Stimulated activated CD4-positive, alpha-beta T cell treated with anti-CD3 and anti-CD28 coated beads, TNF-alpha, amount 100 ng/mL, for 48 hours (primary cell): ENCODE measurements at regions not wholly inside any gene's neighbourhood (a gene's known extent, or its start where the extent isn't known, plus 50 kb on each side); places are given as distances from the start of the nearest gene placed in this dataset.
"Not testable (repeated sequence)": the region's sequence is repeated elsewhere in the genome, so short reads cannot be mapped to it uniquely, and the experiment has no call there.

Source experiments
- DNase-seq, 3 donors: peaks; one replicate each; pipeline ENCODE4 v3.0.0-alpha.2; 2020; ENCODE audit warnings: low read depth in 3 of 3

DNA sequence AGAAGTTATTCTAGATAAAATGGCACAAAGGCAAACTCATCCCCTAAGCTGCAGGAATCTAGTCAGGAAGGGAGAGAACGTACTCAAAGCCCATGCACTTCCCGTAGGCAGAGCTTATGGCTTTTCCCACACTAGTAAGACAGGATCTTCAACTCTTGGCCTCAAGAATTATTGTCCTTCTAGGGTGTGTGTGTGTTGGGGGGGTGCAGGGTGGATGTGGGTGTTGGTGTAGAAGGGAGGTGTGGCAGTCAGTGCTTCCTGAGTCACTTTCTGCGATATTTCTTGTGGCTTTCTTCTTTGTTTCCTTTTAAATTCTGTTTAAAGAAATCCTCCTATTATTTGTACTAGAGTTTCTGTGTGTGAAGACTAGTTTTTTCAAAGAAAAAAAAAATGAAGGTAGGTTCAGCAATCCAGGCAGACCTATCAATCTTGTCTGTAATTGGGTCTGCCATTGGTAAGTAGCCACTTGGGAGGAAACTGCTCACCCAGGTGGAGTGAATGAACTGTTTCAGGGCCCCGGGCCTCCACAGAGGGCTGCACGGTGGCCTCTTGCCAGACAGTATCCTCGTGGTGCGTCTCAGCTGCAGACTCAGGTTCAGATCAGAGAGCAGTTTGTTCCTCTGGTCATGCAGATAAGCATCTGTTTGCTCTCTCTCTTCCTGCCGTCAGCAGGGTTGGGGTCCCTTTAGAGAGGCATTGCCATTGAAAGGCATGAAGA is 131.9 kb downstream of the NPR3 start:
- DNase-seq = no peak

DNA sequence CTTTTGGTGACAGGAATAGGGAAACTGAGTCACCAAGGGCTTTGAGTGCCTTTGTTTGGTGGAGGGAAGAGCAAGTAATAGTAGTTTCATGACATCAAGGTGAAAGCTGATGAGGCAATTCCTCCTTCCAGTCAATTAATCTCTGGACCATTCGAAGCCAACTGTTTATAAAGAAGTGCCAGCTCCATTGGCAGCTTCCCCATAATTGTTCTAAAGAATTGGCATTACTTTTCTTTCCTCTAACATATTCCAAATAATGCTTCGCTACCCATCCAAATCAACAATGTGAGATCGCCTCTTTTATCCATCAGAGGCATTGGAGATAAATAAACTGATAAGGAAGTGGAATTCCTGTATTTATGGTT is 132.4 kb downstream of the NPR3 start:
- no peak for DNase-seq

DNA sequence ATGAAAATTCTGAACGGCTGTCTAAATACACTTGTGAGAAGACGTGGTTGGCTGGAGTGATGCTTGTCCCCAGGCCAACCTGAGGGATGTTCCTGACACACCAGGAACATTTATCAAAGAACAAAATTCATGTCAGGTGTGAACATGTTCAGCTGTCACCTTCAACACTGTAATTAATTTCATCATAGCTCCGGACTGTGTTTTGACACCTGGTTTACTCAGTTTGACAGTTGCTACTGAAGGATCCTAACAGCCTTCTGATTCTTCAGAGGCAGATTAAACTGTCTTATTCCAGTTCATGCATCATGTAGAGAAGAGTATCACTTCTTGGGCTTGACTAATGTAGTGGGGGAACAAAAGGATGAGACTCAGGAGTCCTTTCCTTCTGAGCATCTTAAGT is 134.1 kb downstream of the NPR3 start:
- DNase-seq = no peak

DNA sequence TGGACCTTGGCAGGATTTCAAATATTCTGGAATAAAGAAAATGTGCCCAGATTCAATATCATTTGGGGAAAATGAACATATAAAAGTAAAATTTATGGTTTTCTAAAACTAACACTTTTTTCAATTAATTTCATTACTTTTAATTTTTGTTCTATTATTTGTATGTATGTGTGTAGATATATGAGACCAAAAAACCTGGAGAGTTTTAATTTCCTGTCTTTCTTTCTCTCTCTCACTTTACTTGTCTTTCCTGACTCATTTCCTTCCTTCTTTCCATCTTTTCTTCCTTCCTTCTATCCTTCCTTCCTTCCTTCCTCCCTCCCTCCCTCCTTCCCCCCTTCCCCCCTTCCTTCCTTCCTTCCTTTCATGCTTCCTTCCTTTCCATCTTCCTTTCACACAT is 137.0 kb downstream of the NPR3 start:
- no peak for DNase-seq

DNA sequence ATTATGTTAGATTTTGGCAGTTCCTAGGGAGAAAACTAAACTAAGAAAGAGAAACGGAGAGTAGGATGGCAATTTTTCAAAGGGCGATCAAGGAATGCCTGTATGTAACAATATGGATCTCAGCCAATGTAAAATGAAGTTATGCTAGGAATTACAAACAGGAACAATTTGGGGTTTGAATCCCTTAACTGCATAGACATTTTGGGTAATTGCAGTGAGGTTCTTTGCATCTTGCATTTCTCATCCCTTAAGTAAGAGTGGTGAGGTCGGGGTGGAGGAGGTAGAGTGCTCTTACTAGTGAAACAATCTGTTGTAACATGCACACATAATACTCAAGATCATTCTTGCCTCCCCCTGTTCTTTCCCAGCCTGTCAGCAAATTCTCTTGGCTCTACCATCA is 137.6 kb downstream of the NPR3 start:
- no peak for DNase-seq

DNA sequence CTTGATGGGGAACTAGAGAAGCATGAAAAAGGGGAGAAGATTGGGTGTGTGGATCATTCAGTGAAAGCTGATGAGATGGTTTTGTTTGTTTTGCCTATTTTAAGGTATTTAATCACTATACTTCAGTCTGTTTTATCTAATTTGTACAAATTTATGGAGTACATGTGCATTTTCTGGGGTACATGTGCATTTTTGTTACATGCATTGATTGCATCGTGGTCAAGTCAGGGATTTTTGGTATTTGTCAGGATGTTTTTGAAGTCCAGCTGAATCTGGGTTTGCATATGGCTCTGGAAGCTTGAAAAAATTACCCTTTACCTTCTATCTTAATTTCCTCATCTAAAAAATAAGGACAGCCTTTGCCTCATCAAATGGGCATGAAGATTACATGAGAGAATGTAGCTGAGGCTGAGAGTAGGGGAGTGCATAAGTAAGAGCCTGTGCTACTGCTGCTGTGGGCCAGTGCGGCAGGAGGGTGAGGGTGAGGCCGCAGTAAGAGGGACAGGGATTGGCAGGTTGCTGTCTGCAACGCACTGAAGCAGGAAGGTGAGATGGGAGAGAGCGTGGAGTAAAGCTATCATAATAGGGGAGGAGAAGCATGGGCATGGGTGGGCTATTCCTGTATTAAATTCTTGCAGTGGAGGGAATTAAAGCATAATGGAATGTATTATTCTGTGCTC is 139.8 kb downstream of the NPR3 start:
- DNase-seq = no peak

DNA sequence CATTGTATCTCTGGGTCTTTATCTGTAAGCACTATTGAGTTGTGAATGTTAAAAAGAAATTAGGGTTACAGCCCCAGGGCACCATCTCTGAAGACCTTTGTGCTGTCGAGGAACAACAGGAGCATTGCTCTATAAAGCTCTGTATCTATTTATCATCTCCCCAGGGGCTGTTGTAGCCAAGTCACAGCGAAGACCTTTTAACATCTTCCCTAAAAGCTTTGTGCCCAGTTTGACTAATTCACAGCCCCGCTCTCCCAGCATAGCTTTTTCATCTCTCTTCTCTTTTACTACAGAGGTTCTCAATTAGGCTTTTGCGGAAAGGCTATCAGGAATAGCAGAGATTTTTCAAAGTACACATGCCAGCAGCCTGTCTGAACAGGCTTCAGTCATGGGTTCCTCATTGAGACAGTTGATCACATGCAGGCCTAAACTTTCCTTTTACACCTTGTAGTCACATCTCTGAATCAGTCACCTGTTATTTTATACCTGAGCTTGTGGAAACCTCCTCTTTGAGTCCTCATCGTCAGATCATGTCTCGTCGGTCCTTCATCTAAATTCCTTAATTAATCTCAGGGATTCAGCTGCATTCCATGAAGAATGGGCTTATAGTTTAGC is 140.5 kb downstream of the NPR3 start:
- no peak for DNase-seq

DNA sequence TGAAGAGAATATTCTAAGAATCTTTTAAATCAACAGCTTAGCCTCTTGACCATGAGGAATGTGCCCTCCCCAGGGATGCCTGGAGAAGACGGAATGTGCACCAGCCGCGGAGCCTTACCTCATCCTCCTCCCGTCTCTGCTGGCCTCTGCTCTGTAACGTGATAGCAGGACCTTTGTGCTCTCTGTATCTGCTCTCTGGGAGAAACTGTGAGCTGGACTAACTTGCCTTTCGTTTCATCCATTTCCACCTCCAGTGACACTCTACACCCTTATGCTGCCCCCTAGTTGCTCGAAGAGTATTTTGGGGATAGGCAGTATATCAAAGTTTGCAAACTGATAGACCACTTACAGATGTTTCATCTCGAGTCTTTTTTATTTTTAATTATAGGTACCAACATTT is 141.4 kb downstream of the NPR3 start:
- DNase-seq = no peak

DNA sequence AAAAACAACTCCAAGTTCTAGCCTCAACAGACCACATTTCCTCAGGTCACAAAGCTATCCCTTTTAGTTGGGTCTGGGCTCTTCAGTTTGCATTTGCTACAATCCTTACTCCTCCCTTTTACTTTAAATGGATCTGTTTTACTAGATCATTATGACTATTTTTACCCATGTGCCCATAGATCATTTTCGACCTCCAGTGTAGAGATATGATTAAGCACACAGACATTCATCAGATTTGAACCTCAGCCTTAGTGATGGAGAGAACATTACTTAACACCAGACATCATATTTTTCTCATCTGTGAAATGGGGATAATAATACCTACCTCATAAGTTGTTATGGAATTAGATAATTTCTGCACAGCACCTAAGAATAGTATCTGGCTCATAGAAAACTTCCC is 141.9 kb downstream of the NPR3 start:
- DNase-seq = no peak

DNA sequence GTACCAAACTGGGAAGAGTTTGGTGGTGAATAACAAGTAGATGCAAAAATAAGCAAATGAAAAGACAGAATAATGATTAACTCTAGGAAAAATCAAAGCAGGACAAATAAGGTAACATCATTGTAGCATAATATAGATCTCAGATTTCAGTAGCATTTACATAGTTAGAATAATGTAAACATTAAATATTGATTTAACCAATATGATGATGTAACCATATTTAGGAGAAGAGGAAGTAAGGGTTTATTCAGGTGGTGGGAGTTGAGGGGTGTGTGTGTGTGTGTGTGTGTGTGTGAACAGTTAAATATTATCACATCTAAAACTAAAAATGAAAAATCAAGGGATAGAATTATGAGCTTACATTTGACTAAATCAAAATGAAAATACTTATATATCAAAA is 143.4 kb downstream of the NPR3 start:
- DNase-seq = no peak

DNA sequence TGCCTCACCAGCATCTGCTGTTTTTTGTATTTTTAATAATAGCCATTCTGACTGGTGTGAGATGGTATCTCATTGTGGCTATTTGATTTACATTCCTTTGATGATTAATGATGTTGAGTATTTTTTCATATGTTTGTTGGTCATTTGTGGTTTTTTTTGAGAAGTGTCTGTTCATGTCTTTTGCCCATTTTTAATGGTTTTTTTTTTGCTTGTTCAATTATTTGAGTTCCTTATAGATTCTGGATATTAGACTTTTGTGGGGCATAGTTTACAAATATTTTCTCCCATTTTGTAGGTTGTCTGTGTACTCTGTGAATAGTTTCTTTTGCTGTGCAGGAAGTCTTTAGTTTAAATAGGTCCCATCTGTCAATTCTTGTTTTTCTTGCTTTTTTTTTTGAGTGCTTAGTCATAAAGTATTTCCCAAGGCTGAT is 148.1 kb downstream of the NPR3 start:
- DNase-seq = no peak

DNA sequence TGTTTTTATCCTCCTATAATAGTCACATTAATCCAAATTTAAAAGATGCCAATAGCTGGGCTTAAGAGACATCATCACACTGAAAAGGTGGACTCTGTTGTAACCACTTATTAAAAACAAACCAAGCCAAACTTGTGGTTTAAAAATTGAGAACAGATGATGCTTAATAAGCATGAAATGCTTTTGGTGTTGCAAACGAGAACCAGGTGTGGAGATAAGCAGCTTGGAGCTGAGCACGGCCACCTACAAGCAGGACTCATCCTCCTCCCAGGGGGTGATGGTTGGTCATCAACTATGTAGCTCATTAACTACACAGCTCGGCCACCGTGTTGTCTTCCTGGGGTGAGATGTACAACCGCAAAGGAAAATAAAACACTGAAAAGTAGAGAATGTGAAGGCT is 154.4 kb downstream of the NPR3 start:
- DNase-seq = no peak

DNA sequence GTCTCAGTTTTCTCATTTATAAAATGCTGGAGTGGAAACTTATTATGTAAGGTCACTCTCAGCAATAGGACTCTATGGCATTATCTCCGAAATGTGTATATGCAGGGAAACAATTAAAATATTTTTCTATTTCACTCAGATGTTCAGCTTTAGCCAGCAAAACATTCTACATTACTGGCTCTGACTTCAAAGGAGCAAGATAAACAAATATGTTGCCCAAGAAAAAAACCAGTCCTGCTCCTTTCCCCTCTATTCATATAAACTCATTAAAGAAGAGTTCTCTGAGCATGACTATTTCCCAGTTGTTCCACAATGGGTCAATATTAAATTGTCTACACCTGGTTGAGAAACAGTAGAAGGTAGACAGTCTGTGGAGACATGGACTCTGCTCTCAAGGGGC is 155.0 kb downstream of the NPR3 start:
- DNase-seq = no peak

DNA sequence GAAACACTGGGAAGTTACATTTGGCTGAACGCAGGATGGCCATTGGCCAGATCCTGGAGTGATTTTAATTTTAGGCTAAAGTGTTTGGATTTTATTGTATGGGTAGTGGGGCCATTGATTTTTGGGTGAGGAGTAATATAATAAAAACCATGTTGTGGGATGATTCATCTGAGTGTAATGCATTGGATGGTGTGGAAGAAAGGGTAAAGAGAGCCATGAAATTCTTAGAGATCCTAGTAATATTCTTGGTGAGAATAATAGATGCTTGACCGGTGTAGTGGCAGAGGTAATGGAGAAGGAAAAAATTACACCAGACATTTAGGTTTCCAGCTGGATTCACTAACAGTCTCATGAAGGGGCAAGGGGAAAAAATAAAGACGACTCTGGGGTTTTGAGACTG is 158.1 kb downstream of the NPR3 start:
- no peak for DNase-seq

DNA sequence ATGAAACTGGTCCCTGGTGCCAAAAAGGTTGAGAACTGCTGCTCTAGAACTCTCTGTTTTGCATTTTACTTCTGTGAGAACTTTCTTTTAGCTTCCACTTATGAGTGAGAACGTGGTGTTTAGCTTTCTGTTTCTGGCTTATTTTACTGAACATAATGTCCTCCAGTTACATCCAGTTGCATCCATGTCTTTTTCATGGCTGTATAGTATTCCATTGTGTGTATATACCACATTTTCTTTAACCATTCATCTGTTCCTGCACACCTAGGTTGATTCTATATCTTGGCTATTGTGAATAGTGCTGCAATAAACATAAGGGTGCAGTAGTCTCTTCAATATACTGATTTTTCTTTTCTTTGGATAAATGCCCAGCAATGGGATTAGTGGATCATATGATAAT is 165.7 kb downstream of the NPR3 start:
- no peak for DNase-seq

DNA sequence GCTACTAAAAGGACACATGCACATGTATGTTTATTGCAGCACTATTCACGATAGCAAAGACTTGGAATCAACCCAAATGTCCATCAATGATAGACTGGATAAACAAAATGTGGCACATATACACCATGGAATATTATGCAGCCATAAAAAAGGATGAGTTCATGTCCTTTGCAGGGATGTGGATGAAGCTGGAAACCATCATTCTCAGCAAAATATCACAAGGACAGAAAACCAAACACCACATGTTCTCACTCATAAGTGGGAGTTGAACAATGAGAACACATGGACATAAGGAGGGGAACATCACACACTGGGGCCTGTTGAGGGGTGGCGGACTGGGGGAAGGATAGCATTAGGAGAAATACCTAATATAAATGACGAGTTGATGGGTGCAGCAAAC is 168.2 kb downstream of the NPR3 start:
- not testable (repeated sequence) for DNase-seq

DNA sequence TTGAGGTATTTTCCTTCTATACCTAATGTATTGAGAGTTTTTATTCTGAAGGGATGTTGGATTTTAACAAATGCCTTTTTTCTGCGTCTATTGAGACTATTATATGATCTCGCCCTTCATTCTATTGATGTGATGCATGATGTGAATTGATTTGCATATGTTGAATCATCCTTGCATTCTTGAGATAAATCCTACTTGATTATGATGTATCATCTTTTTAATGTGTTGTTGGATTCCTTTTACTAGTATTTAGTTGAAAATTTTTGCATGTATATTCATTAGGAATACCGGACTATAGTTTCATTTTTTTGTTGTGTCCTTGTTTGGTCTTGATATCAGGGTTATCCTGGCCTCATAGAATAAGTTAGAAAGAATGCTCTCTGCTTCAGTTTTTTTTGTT is 169.7 kb downstream of the NPR3 start:
- DNase-seq = no peak

DNA sequence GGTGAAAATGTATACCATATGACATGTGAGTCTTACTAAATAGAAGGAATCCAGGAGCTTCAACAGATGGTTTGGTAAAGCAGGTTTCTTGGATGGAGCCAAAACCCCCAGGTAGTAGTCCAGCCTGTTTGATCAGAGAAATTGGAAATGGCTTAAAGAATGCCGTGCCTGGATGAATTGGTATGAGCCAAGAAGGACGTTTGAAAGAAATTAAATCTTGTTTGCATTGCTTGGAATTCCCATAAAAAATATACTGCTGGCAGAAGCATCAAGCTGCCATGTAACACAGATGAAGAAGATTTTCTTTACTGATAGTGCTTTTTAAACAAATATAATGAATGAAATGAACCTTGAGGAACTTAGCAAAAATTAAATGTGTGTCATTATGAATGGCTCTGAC is 176.3 kb downstream of the NPR3 start:
- DNase-seq = no peak

DNA sequence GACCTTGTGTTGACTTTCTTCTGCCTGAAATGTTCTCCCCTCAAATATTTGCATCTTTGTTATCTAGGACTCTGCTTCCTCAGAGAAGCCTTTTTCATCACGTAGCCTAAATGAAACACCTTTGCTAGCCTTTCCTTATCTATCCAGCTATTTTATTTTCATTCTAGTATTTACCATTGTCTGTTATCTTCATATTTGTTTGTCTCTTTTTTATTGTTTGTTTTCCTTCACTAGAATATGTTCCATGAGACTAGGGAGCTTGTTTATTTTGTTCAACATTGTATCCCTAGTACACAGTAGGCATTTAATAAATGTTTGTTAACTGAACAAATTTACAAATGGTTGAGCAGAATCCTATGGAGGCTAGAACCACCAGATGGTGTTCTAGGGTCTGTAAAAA is 178.0 kb downstream of the NPR3 start:
- DNase-seq = no peak

DNA sequence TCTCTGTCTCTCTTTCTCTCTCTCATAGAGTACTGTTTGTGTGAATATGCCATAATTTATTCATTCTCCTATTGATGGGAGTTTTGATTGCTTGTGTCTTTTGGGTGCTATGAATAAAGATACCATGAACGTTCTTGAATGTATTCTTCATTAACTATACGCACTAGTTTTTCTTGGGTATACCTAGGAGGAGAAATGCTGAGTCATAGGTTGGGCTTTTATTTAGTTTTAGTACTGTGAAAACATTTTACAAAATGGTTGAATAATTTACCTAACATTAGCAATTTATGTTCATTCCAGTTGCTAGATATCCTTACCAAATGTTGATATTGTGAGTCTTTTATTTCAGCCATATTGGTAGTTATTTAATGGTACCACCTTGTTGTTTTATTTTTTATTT is 192.5 kb downstream of the NPR3 start:
- no peak for DNase-seq

DNA sequence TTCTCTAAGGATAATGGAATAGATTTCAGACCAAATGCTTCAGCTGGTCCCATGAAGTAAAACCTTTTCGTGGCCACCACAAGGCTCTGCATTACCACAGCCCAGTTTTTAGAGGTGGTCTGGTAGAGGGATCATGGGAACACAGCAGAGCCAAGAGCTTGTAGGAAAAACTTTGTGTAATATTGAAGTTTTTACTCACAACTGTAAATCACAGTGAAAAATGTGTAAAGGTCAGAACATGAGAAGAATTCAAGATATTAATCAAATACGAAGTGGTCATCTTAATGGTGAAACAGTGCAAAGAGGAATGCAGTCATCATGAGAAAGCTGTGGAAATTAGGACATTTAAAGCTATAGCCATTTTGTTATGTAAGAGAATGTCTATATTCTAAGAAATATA is 197.5 kb downstream of the NPR3 start:
- DNase-seq = no peak

DNA sequence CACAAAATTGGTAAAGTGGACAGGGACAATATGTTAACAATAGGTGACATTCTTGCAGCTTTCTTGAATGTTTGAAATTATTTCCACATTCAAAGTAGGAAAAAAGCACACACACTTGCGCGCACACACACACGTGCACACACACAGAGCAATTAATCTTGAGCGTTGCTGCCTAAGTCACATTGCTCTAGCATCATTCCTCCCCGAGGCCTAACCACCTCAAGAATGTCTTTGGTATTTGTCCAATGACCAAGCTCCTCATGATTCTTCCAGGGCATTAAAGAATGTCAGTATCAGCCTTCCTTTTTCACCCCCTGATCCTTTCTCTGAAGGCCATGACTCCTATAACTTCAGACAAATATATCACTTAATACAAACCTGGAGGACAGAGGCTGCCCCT is 198.1 kb downstream of the NPR3 start:
- no peak for DNase-seq

DNA sequence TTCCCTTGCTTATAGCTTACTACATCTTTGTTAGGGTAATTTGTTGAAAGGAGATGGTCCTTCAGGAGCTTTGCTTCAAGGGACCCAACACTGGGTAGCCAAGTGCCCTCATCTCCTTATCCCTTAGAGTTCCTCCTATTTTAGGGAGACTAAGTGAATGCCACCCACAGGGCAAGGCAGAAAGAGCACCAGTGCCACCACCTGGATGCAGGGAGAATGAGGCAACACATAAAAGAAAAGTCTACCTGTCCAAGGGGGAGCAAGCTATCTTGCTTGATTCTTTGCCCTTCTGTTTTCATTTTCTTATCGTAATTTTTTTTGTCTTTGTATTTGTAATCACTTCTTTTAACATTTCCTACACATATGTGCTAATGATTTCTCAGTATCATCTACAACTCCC is 205.5 kb downstream of the NPR3 start:
- no peak for DNase-seq

DNA sequence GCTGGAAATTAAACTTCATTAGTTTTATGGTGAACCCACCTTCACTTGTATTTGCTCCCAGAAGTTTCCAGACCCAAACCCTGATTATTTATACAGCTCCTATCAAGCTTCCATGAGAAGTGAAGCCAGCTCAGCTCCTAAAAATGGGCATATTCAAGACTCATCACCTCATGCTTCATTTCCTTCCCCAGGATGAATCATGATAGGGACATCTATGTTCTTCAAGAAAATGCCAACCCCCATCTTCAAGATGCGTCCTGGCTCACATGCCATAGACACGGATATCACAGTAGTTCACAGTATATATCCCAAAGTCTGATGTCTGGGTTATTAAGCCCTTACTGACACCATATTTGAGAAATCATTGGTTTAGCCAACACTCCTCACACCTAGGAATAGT is 217.6 kb downstream of the NPR3 start:
- DNase-seq = no peak
